Glutamatergic neuron (in vitro differentiated cells): ENCODE measurements at regions not wholly inside any gene's neighbourhood (a gene's known extent, or its start where the extent isn't known, plus 50 kb on each side); places are given as distances from the start of the nearest gene placed in this dataset.

ENCODE experiments used
- DNase-seq: peaks from one replicate; pipeline ENCODE4 v3.0.0; 2022
- H3K27ac Mint-ChIP-seq: one replicate; pipeline ENCODE4 v1.8.0; 2020; ENCODE audit warnings: mild to moderate bottlenecking, mixed read lengths, inconsistent platforms; ENCODE audit not compliant: unreplicated experiment
- H3K27me3 Mint-ChIP-seq: one replicate; pipeline ENCODE4 v1.8.0; 2020; ENCODE audit warnings: mild to moderate bottlenecking, moderate library complexity, mixed read lengths, inconsistent platforms; ENCODE audit not compliant: unreplicated experiment
- H3K36me3 Mint-ChIP-seq: one replicate; pipeline ENCODE4 v1.8.0; 2020; ENCODE audit warnings: mild to moderate bottlenecking, mixed read lengths, inconsistent platforms; ENCODE audit not compliant: unreplicated experiment
- H3K4me1 Mint-ChIP-seq: one replicate; pipeline ENCODE4 v1.8.0; 2020; ENCODE audit warnings: mild to moderate bottlenecking, low read depth, mixed read lengths, inconsistent platforms; ENCODE audit not compliant: unreplicated experiment
- H3K4me3 Mint-ChIP-seq: one replicate; pipeline ENCODE4 v1.8.0; 2020; ENCODE audit warnings: mild to moderate bottlenecking, mixed read lengths, inconsistent platforms; ENCODE audit not compliant: unreplicated experiment
- H3K9me3 Mint-ChIP-seq: one replicate; pipeline ENCODE4 v1.8.0; 2020; ENCODE audit warnings: mild to moderate bottlenecking, moderate library complexity, mixed read lengths, inconsistent platforms; ENCODE audit not compliant: unreplicated experiment
- TF ChIP-seq, protein P1 (sequence below): fragments of 200-600 bp; sonication (generic); IDR thresholded peaks from one replicate; pipeline ENCODE4 v1.5.0; 2021; ENCODE audit not compliant: partially characterized antibody, unreplicated experiment

DNA sequence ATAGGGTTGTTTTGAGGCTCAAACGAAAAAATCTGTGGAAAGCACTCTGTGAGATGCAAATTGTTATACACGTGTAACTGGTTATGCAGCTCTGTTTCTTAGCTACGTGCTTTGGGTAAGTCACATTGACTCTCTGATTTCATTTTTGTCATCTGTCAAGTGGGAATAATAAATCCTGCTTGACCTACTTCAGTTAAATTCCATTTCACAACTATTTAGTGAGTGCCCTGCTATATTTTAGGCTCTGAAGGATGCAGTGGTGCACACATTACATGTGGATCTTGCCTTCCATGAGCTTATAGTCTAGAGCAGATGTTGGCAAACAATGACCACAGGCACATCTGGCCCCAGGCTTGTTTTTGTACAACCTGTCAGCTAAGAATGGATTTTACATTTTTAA lies 133.6 kb upstream of the PLET1 start:
- Mint-ChIP-seq H3K9me3 (peaks cover 5% of the 10 kb centered on the region), H3K36me3 (peaks cover 11% of the 10 kb centered on the region), H3K4me3 (no peak overlapping the region), H3K27me3 (peaks cover 4% of the 10 kb centered on the region), H3K27ac (no peak overlapping the region), H3K4me1 (peaks cover 17% of the 10 kb centered on the region)
- DNase-seq, result no peak
- TF ChIP-seq, protein P1, sequence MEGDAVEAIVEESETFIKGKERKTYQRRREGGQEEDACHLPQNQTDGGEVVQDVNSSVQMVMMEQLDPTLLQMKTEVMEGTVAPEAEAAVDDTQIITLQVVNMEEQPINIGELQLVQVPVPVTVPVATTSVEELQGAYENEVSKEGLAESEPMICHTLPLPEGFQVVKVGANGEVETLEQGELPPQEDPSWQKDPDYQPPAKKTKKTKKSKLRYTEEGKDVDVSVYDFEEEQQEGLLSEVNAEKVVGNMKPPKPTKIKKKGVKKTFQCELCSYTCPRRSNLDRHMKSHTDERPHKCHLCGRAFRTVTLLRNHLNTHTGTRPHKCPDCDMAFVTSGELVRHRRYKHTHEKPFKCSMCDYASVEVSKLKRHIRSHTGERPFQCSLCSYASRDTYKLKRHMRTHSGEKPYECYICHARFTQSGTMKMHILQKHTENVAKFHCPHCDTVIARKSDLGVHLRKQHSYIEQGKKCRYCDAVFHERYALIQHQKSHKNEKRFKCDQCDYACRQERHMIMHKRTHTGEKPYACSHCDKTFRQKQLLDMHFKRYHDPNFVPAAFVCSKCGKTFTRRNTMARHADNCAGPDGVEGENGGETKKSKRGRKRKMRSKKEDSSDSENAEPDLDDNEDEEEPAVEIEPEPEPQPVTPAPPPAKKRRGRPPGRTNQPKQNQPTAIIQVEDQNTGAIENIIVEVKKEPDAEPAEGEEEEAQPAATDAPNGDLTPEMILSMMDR, result no peak

DNA sequence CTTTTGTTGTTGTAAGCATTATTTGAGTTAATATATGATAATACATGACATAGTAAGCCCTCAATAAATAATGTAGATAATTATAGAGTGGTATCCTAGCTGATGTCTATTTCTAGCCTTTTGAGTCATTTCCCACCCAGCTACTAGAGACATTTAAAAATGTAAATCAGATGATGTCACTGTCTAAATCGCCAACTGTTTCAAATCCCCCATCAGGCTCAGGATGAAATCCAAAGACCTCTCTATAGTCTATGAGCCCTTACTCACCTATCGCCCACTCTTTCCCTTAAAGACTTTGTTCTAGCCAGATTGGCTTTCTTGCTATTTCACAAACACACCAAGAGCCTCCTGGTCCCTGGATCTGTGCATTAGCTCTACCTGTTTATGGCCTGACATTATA lies 135.4 kb upstream of the PLET1 start:
- TF ChIP-seq, protein P1, result no peak
- no peak overlapping the region for H3K4me3 Mint-ChIP-seq
- H3K36me3 Mint-ChIP-seq, result peaks cover 9% of the 10 kb centered on the region
- peaks cover 5% of the 10 kb centered on the region for H3K9me3 Mint-ChIP-seq
- peaks cover 19% of the 10 kb centered on the region for H3K4me1 Mint-ChIP-seq
- DNase-seq, result no peak
- no peak overlapping the region for H3K27ac Mint-ChIP-seq
- peaks cover 4% of the 10 kb centered on the region for H3K27me3 Mint-ChIP-seq

DNA sequence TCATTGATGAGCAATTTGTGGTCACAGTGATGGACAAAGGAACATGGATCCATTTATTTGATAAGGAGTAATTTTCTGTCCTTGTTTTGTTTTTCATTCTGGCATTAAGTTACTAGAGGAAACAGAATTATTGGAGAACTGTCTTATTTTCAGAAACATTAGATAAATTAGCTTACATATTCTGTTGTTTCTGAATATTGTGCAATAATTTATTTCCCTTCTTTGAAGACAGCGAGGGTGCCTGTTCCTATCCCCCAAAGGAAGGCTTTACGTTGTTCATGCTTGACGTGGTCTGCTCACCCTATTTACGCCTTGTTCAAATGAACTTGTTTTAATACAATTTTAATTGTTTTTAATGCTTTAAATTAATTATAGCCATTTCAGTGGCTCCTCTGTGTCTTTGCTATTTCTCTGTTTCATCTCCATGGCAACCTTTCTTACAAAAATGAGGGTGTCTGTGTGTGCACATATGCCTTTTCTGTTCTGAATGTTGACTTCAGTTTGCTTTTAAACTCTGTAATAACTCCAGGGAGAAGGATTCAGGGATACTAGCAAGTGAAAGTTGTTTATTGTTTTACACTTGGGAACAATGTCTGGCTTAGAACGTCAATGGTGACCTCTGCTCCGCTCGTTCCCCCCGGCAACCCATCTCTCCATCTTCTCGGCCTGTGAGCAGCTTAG lies 138.3 kb upstream of the PLET1 start:
- Mint-ChIP-seq H3K27ac (no peak overlapping the region), H3K9me3 (no peaks in the 10 kb centered on the region), H3K27me3 (peaks cover 7% of the 10 kb centered on the region), H3K36me3 (no peaks in the 10 kb centered on the region), H3K4me1 (peaks cover 5% of the 10 kb centered on the region), H3K4me3 (no peak overlapping the region)
- TF ChIP-seq, protein P1, result no peak
- DNase-seq, result no peak

DNA sequence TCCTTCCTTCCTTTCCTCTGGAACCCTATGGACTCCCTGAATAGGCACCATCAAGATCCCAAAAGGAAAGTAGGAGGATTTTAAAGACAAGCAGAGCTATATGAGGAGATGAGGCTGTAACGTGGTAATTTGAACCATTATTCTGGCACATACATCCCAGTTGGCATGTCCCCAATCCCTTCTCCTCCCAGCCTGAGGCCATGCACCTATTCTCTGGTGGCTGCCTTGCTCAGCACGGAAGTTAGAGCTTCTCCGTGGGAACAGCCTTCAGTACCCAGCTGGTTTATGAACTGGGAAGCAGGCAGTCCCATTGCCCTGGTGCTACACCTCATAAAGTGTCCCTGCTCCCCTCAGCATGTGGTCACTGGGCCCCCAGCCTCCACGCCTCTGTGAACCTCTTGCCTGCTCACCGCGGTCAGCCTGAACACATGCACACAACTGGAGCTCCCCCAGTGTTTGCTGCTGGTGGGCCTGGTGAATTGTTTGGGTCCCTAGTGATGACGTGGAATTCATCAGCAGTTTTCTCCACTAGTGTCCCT lies 139.9 kb upstream of the PLET1 start:
- Mint-ChIP-seq H3K27me3 (peaks cover 7% of the 10 kb centered on the region), H3K27ac (no peak overlapping the region), H3K36me3 (no peaks in the 10 kb centered on the region), H3K4me1 (peaks cover 5% of the 10 kb centered on the region), H3K4me3 (no peak overlapping the region), H3K9me3 (no peaks in the 10 kb centered on the region)
- DNase-seq, result no peak
- TF ChIP-seq, protein P1, result no peak

DNA sequence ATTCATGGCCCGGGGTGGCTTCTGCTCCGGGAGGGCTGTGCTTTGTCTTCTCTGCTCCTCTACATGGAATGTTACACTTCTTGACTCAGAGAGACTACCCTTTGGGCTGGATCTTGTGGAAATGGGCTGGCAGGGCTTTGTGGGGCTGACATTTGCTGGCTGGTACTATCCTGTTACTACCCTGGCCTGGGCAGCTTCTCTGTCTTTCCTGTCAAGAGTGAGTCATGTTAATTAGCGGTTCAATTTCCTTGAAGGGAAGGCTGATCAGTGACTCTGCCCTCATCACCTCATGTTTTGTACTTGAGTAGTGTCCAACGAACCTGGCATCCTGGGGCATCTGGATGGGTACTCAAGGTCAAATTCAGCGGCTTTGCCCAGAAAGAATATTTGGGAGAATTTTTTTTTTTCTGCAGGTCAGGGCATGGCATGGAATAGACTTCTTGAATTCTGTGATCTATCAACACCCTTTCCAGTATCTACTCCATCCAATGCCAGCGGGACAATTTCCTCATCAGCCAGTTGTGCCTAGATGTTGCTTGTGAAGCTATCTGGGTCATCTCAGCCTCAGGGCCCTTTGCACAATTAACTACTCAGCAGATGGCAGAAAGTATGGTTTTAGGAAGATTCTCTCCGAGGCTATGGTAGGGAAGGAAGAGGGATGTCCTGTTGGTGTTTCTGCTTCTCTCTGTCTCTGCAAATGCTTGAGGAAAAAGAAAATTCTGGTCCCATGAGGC lies 140.5 kb upstream of the PLET1 start:
- Mint-ChIP-seq H3K9me3 (no peaks in the 10 kb centered on the region), H3K4me3 (no peak overlapping the region), H3K36me3 (no peaks in the 10 kb centered on the region), H3K27ac (no peak overlapping the region), H3K27me3 (peaks cover 7% of the 10 kb centered on the region), H3K4me1 (peaks cover 5% of the 10 kb centered on the region)
- DNase-seq, result no peak
- TF ChIP-seq, protein P1, result no peak
